GM10266 (cell line): ENCODE measurements at regions not wholly inside any gene's neighbourhood (a gene's known extent, or its start where the extent isn't known, plus 50 kb on each side); places are given as distances from the start of the nearest gene placed in this dataset.

Source experiments
- DNase-seq: peaks from one replicate; pipeline ENCODE4 v3.0.0; 2012; ENCODE audit errors: extremely low spot score
- TF ChIP-seq, protein P1 (sequence below): IDR thresholded peaks from 2 replicates; pipeline ENCODE4 v1.5.1; 2012; ENCODE audit warnings: mild to moderate bottlenecking, low read depth; ENCODE audit not compliant: control insufficient read depth, insufficient read depth; ENCODE audit errors: missing control alignments

DNA sequence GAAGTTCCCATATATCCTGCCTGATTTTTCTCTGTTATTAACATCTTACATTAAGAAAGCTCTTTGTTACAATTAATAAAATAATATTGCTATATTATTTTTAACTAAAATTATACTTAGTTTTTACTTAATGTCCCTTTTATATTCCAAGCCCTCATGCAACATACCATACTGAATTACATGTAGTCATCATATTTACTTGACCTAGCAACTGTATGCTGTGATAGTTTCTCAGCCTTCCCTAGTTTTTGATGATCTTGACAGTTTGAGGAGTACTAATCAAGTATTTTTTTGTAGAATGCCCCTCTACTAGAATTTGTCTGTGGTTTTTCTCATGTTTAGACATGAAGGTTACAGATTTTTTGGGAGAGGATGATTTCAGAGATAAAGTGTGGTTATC, 1503.8 kb upstream of the PABPC4L start:
- TF ChIP-seq, protein P1, sequence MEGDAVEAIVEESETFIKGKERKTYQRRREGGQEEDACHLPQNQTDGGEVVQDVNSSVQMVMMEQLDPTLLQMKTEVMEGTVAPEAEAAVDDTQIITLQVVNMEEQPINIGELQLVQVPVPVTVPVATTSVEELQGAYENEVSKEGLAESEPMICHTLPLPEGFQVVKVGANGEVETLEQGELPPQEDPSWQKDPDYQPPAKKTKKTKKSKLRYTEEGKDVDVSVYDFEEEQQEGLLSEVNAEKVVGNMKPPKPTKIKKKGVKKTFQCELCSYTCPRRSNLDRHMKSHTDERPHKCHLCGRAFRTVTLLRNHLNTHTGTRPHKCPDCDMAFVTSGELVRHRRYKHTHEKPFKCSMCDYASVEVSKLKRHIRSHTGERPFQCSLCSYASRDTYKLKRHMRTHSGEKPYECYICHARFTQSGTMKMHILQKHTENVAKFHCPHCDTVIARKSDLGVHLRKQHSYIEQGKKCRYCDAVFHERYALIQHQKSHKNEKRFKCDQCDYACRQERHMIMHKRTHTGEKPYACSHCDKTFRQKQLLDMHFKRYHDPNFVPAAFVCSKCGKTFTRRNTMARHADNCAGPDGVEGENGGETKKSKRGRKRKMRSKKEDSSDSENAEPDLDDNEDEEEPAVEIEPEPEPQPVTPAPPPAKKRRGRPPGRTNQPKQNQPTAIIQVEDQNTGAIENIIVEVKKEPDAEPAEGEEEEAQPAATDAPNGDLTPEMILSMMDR: no peak

DNA sequence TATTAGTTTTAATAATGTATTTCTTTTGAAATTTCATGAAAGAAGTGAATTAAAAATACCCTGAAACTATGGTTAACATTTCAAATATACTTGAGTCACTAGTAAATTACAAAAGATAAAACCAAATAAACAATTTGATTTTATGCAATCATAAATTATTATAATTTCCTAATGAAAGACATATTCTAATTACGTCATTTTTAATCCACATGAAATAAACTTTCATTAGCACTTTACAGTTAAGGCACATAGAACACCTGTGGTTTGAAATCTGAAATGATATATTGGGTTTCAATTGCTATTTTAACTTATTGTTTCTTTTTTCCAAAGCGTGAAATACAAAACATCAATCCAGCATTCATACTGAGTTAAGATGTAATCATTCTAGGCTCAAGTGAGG, 1492.5 kb upstream of the PABPC4L start:
- TF ChIP-seq, protein P1: no peak
- DNase-seq: no peak

More for the DNA sequence above, 1503.8 kb upstream of the PABPC4L start:
- DNase-seq: no peak

- TF ChIP-seq, protein P1: no peak
- no peak for DNase-seq
These were observed 1482.4 kb upstream of the PABPC4L start for GRCh38 chr4:135684001-135684400.

DNA sequence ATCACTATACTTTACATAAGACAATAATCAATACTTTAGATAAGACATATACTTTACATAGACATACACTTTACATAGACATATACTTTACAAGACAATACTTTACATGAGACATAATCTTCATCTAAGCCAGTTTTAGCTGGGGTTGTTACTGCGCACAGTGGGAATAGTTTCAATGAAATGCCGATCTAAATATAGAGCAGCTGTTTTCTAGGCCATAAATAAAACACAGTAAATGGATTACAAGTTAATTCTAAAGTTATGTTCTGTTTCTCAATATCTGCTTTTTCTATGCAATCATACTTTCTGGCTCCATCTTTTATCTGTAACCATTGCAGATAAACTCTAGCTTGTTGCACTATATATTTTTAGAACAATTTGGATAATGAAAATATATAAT, 1470.6 kb upstream of the PABPC4L start:
- no peak for DNase-seq
- TF ChIP-seq, protein P1: no peak

GRCh38 chr4:135670548-135670947, 1469.0 kb upstream of the PABPC4L start:
- TF ChIP-seq, protein P1: no peak
- no peak for DNase-seq
